ENCODE measurements at regions not wholly inside any gene's neighbourhood (a gene's known extent, or its start where the extent isn't known, plus 50 kb on each side); places are given as distances from the start of the nearest gene placed in this dataset.
"Not testable (repeated sequence)": the region's sequence is repeated elsewhere in the genome, so short reads cannot be mapped to it uniquely, and the experiment has no call there.

DNA sequence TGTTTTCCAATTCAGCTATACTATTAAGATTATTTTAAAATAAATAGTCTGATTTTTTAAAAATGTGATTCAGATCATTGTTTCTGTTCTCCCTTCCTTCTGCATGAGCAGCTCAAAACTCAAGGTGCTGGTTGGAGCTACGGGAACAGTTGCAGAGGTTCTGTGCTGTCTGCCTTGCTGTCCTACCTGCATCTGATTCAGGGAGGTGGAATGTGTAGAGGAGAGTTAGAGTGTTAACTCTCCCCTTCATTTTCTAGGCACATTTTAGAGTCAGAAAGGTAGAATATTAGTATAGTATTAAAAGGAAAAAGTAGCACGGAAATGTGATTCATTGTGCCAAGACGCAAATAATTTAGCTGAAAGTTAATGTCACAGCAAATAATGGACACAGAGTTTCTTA lies 188.1 kb upstream of the SLC35B3 start:
- TF ChIP-seq TCF7L2 (IDR thresholded peaks at IDR 0.05; ENCODE audit: low read depth, low read length), result no peak

DNA sequence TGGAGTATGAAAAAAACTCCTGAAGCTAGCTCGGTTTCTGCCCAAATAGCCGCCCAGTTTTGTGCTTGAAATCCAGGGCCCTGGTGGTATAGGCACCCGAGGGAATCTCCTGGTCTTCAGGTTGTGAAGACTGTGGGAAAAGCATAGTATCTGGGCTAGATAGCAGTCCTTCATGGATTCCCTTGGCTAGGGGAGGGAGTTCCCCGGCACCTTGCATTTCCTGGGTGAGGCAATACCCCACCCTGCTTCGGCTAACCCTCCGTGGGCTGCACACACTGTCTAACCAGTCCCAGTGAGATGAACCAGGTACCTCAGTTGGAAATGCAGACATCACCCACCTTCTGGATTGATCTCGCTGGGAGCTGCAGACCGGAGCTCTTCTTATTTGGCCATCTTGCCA lies 184.5 kb upstream of the SLC35B3 start:
- no peaks in the 10 kb centered on the region for H3K36me3 ChIP-seq (ENCODE audit: control insufficient read depth, insufficient read depth, low read length)
- no peak overlapping the region for H3K4me3 ChIP-seq (ENCODE audit: low read depth in 2 of 2, low read length in 2 of 2)
- H3K27ac ChIP-seq (ENCODE audit: low read length), result no peak overlapping the region
- ATAC-seq, result no peak
- in situ Hi-C loops (cut with HindIII; ENCODE audit: low pct_unique_long_range_greater_than_20kb, low sequenced_read_pairs), result no loop called here
- intact Hi-C loops (cut with micrococcal nuclease; ENCODE audit: unreplicated experiment), result no loop called here
- H3K27me3 ChIP-seq (ENCODE audit: control insufficient read depth, insufficient read depth, low read length), result no peaks in the 10 kb centered on the region
- POLR2A ChIA-PET, result no interaction called here
- no peaks in the 10 kb centered on the region for H3K9me3 ChIP-seq (ENCODE audit: control insufficient read depth, insufficient read depth, low read depth, low read length)
- CTCF ChIA-PET, result no interaction called here
- H3K4me1 ChIP-seq (ENCODE audit: control insufficient read depth, insufficient read depth, low read length), result no peaks in the 10 kb centered on the region
- no TSS peak for BruUV-seq (replicated peaks)
- no peak for DNase-seq (ENCODE audit: low read depth, low spot score)
- TF ChIP-seq, protein P1, sequence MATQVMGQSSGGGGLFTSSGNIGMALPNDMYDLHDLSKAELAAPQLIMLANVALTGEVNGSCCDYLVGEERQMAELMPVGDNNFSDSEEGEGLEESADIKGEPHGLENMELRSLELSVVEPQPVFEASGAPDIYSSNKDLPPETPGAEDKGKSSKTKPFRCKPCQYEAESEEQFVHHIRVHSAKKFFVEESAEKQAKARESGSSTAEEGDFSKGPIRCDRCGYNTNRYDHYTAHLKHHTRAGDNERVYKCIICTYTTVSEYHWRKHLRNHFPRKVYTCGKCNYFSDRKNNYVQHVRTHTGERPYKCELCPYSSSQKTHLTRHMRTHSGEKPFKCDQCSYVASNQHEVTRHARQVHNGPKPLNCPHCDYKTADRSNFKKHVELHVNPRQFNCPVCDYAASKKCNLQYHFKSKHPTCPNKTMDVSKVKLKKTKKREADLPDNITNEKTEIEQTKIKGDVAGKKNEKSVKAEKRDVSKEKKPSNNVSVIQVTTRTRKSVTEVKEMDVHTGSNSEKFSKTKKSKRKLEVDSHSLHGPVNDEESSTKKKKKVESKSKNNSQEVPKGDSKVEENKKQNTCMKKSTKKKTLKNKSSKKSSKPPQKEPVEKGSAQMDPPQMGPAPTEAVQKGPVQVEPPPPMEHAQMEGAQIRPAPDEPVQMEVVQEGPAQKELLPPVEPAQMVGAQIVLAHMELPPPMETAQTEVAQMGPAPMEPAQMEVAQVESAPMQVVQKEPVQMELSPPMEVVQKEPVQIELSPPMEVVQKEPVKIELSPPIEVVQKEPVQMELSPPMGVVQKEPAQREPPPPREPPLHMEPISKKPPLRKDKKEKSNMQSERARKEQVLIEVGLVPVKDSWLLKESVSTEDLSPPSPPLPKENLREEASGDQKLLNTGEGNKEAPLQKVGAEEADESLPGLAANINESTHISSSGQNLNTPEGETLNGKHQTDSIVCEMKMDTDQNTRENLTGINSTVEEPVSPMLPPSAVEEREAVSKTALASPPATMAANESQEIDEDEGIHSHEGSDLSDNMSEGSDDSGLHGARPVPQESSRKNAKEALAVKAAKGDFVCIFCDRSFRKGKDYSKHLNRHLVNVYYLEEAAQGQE (IDR thresholded peaks at IDR 0.05; ENCODE audit: insufficient read depth in 1 of 2, low read depth in 2 of 2, low read length in 1 of 2), result no peak
- TF ChIP-seq, protein P2, sequence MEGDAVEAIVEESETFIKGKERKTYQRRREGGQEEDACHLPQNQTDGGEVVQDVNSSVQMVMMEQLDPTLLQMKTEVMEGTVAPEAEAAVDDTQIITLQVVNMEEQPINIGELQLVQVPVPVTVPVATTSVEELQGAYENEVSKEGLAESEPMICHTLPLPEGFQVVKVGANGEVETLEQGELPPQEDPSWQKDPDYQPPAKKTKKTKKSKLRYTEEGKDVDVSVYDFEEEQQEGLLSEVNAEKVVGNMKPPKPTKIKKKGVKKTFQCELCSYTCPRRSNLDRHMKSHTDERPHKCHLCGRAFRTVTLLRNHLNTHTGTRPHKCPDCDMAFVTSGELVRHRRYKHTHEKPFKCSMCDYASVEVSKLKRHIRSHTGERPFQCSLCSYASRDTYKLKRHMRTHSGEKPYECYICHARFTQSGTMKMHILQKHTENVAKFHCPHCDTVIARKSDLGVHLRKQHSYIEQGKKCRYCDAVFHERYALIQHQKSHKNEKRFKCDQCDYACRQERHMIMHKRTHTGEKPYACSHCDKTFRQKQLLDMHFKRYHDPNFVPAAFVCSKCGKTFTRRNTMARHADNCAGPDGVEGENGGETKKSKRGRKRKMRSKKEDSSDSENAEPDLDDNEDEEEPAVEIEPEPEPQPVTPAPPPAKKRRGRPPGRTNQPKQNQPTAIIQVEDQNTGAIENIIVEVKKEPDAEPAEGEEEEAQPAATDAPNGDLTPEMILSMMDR (IDR thresholded peaks at IDR 0.05), result no peak
- TF ChIP-seq SIN3A (IDR thresholded peaks at IDR 0.05; ENCODE audit: borderline replicate concordance, insufficient read depth, low read depth, low read length) (no peak), TCF7L2 (IDR thresholded peaks at IDR 0.05; ENCODE audit: low read depth, low read length) (no peak), POLR2AphosphoS5 (IDR thresholded peaks at IDR 0.05; ENCODE audit: low read depth, low read length) (no peak)

More for the DNA sequence above, 188.1 kb upstream of the SLC35B3 start:
- H3K27ac ChIP-seq (ENCODE audit: low read length), result no peak overlapping the region
- intact Hi-C loops (cut with micrococcal nuclease; ENCODE audit: unreplicated experiment), result no loop called here
- H3K9me3 ChIP-seq (ENCODE audit: control insufficient read depth, insufficient read depth, low read depth, low read length), result no peaks in the 10 kb centered on the region
- no peak for DNase-seq (ENCODE audit: low read depth, low spot score)
- H3K4me3 ChIP-seq (ENCODE audit: low read depth in 2 of 2, low read length in 2 of 2), result no peak overlapping the region
- POLR2A ChIA-PET, result no interaction called here
- no peaks in the 10 kb centered on the region for H3K4me1 ChIP-seq (ENCODE audit: control insufficient read depth, insufficient read depth, low read length)
- CTCF ChIA-PET, result no interaction called here
- H3K36me3 ChIP-seq (ENCODE audit: control insufficient read depth, insufficient read depth, low read length), result no peaks in the 10 kb centered on the region
- in situ Hi-C loops (cut with HindIII; ENCODE audit: low pct_unique_long_range_greater_than_20kb, low sequenced_read_pairs), result no loop called here
- no peaks in the 10 kb centered on the region for H3K27me3 ChIP-seq (ENCODE audit: control insufficient read depth, insufficient read depth, low read length)
- BruUV-seq (replicated peaks), result no TSS peak
- ATAC-seq, result no peak

DNA sequence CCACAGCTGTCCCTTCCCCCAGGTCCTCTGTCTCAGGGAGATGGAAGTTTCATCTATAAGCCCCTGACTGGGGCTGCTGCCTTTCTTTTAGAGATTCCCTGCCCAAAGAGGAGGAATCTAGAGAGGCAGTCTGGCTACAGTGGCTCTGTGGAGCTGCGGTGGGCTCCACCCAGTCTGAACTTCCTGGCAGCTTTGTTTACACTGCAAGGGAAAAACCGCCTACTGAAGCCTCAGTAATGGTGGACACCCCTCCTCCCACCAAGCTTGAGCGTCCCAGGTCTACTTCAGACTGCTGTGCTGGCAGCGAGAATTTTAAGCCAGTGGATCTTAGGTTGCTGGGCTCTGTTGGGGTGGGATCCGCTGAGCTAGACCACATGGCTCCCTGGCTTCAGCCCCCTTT lies 184.1 kb upstream of the SLC35B3 start:
- H3K27ac ChIP-seq (ENCODE audit: low read length); intact Hi-C loops (cut with micrococcal nuclease; ENCODE audit: unreplicated experiment); H3K36me3 ChIP-seq (ENCODE audit: control insufficient read depth, insufficient read depth, low read length); POLR2A ChIA-PET; H3K4me3 ChIP-seq (ENCODE audit: low read depth in 2 of 2, low read length in 2 of 2); H3K4me1 ChIP-seq (ENCODE audit: control insufficient read depth, insufficient read depth, low read length); in situ Hi-C loops (cut with HindIII; ENCODE audit: low pct_unique_long_range_greater_than_20kb, low sequenced_read_pairs); H3K27me3 ChIP-seq (ENCODE audit: control insufficient read depth, insufficient read depth, low read length); CTCF ChIA-PET; BruUV-seq (replicated peaks); H3K9me3 ChIP-seq (ENCODE audit: control insufficient read depth, insufficient read depth, low read depth, low read length); ATAC-seq; DNase-seq (ENCODE audit: low read depth, low spot score): not testable (repeated sequence)

All from Panc1 (cell line).